ENCODE measurements at regions not wholly inside any gene's neighbourhood (a gene's known extent, or its start where the extent isn't known, plus 50 kb on each side); places are given as distances from the start of the nearest gene placed in this dataset.

- TF ChIP-seq CTCF (IDR thresholded peaks at IDR 0.05; ENCODE audit: insufficient read depth, low read depth, low read length) (no peak), EZH2 (IDR thresholded peaks at IDR 0.05; ENCODE audit: insufficient read depth, low read length) (no peak)
These were observed 217.6 kb upstream of the CNTN1 start for GRCh38 chr12:40474630-40475029.
